Liver (tissue), 7 donors: ENCODE measurements at regions not wholly inside any gene's neighbourhood (a gene's known extent, or its start where the extent isn't known, plus 50 kb on each side); places are given as distances from the start of the nearest gene placed in this dataset.
A peak's percentile ranks its signal among the peaks of the same experiment; 100 is the strongest.

Source experiments
- DNase-seq: peaks from one replicate; pipeline ENCODE4 v3.0.0-alpha.2; 2017; ENCODE audit warnings: low spot score
- H3K27ac ChIP-seq, 2 donors: one replicate each; pipeline ENCODE4 v1.7.0; 2013; ENCODE audit warnings: inconsistent platforms in 2 of 2, low read length in 2 of 2, control low read depth in 1 of 2, low read depth in 1 of 2, mild to moderate bottlenecking in 1 of 2
- H3K27me3 ChIP-seq, 4 donors: one replicate each; pipeline versions ENCODE4 v1.6.1 to v1.7.0; 2013; ENCODE audit warnings: low read length in 3 of 4, inconsistent platforms in 1 of 4, mild to moderate bottlenecking in 1 of 4, moderate library complexity in 1 of 4; ENCODE audit not compliant: control insufficient read depth in 4 of 4, insufficient read depth in 4 of 4
- H3K36me3 ChIP-seq, 4 donors: one replicate each; pipeline versions ENCODE4 v1.6.1 to v1.7.0; 2013; ENCODE audit warnings: low read length in 3 of 4, mild to moderate bottlenecking in 3 of 4, low read depth in 1 of 4, moderate library complexity in 1 of 4; ENCODE audit not compliant: control insufficient read depth in 4 of 4, insufficient read depth in 3 of 4
- H3K4me1 ChIP-seq, 4 donors: one replicate each; pipeline versions ENCODE4 v1.6.1 to v1.7.0; 2013; ENCODE audit warnings: low read length in 3 of 4, mild to moderate bottlenecking in 3 of 4, moderate library complexity in 1 of 4; ENCODE audit not compliant: control insufficient read depth in 4 of 4, insufficient read depth in 4 of 4
- H3K4me3 ChIP-seq, 3 donors: one replicate each; pipeline versions ENCODE4 v1.6.1 to v1.7.0; 2013; ENCODE audit warnings: low read length in 3 of 3, control low read depth in 1 of 3, low read depth in 1 of 3, mild to moderate bottlenecking in 1 of 3
- H3K9ac ChIP-seq, 2 donors: one replicate each; pipeline ENCODE4 v1.7.0; 2013; ENCODE audit warnings: low read length in 2 of 2, mild to moderate bottlenecking in 2 of 2, moderate library complexity in 2 of 2, control low read depth in 1 of 2, low read depth in 1 of 2
- H3K9me3 ChIP-seq, 4 donors: one replicate each; pipeline versions ENCODE4 v1.6.1 to v1.7.0; 2013; ENCODE audit warnings: low read length in 3 of 4; ENCODE audit not compliant: control insufficient read depth in 4 of 4
- EGR1 ChIP-seq, 2 donors: IDR thresholded peaks; 2 replicates each; pipeline ENCODE4 v1.6.1; 2016 to 2018; ENCODE audit warnings: antibody characterized with exemption in 2 of 2, low read depth in 2 of 2
- FOXA1 ChIP-seq: IDR thresholded peaks from 2 replicates; pipeline ENCODE4 v1.6.1; 2016; ENCODE audit warnings: antibody characterized with exemption
- FOXA2 ChIP-seq: IDR thresholded peaks from 2 replicates; pipeline ENCODE4 v1.6.1; 2016; ENCODE audit warnings: antibody characterized with exemption
- GABPA ChIP-seq, 2 donors: IDR thresholded peaks in 1 of 2; conservative IDR thresholded peaks in 1 of 2; 2 replicates each; pipeline ENCODE4 v1.6.1; 2016; ENCODE audit warnings: antibody characterized with exemption in 2 of 2, mild to moderate bottlenecking in 1 of 2, moderate library complexity in 1 of 2
- HNF4A ChIP-seq, 2 donors: conservative IDR thresholded peaks; 2 replicates each; pipeline ENCODE4 v1.6.1; 2016; ENCODE audit warnings: antibody characterized with exemption in 2 of 2, mild to moderate bottlenecking in 2 of 2
- HNF4G ChIP-seq: IDR thresholded peaks from 2 replicates; pipeline ENCODE4 v1.6.1; 2016; ENCODE audit warnings: antibody characterized with exemption
- JUND ChIP-seq, 2 donors: IDR thresholded peaks; 2 replicates each; pipeline ENCODE4 v1.6.1; 2016; ENCODE audit warnings: antibody characterized with exemption in 2 of 2
- NR2F2 ChIP-seq: IDR thresholded peaks from 2 replicates; pipeline ENCODE4 v1.6.1; 2016; ENCODE audit warnings: antibody characterized with exemption
- RAD21 ChIP-seq, 2 donors: IDR thresholded peaks; 2 replicates each; pipeline ENCODE4 v1.6.1; 2016; ENCODE audit warnings: antibody characterized with exemption in 2 of 2, mild to moderate bottlenecking in 2 of 2
- RXRA ChIP-seq, 2 donors: IDR thresholded peaks; 2 replicates each; pipeline ENCODE4 v1.6.1; 2017 to 2018; ENCODE audit warnings: antibody characterized with exemption in 2 of 2, mild to moderate bottlenecking in 1 of 2
- SP1 ChIP-seq: IDR thresholded peaks from 2 replicates; pipeline ENCODE4 v1.6.1; 2018; ENCODE audit warnings: antibody characterized with exemption, mild to moderate bottlenecking
- TAF1 ChIP-seq: conservative IDR thresholded peaks from 2 replicates; pipeline ENCODE4 v1.6.1; 2016; ENCODE audit warnings: antibody characterized with exemption, mild to moderate bottlenecking
- YY1 ChIP-seq: IDR thresholded peaks from 2 replicates; pipeline ENCODE4 v1.6.1; 2016; ENCODE audit warnings: antibody characterized with exemption, mild to moderate bottlenecking
- WGBS: extraction: QIAGEN DNeasy Blood & Tissue Kit; methylation state at CpG from one replicate; pipeline ENCODE4 v1.1.7; 2013; 5-methylcytosine and 5-hydroxymethylcytosine counted together
- TF ChIP-seq, protein P1 (sequence below): IDR thresholded peaks from 2 replicates; pipeline ENCODE4 v1.6.1; 2016; ENCODE audit warnings: antibody characterized with exemption
- TF ChIP-seq, protein P2 (sequence below): IDR thresholded peaks from 2 replicates; pipeline ENCODE4 v1.6.1; 2016; ENCODE audit warnings: antibody characterized with exemption
- TF ChIP-seq, protein P3 (sequence below): IDR thresholded peaks from 2 replicates; pipeline ENCODE4 v1.6.1; 2016; ENCODE audit warnings: antibody characterized with exemption
- TF ChIP-seq, protein P4 (sequence below): IDR thresholded peaks from 2 replicates; pipeline ENCODE4 v1.6.1; 2016; ENCODE audit warnings: antibody characterized with exemption, mild to moderate bottlenecking
- donor health status: healthy.
- donor health status: healthy.
- donor health status: healthy.
- donor health status: healthy.

DNA sequence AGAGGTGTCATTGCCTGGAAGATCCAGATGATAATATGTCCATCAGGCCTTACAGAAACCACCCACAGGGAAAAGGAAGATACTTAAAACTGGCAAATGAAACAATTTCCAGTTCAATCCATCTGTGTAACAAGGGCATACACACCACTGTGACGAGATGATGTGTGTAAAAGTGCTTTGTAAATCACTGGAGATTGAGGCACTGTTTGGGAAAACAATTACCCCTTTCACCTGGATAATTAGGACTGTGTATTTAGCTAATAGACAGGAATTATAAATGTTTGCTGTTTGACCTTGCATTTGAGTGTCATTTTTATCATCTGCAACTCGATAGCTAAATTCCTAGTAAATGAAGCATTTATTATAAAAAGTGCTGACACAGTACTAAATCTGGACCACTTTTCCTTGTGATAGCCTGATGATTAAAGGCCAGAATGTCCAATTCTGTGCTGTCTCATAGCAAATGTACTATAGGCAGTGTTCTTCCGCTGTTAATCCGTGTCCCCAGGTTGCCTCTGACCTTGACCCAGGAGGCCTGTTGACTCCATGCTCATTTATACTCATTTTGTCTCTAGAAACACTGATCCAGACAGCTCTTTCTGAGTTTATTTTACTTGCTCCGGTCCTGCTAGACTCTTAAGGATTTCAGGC is 105.8 kb downstream of the LACC1 start:
- WGBS, result 64% methylated on average over 5 of the region's 5 CpGs
- Histone ChIP-seq H3K9me3 (no peaks in the 10 kb centered on the region), H3K27me3 (no peaks in the 10 kb centered on the region), H3K4me1 (peaks cover 0 to 8% (median 5%) of the 10 kb centered on the region in 4 donors), H3K4me3 (no peak overlapping the region), H3K36me3 (no peaks in the 10 kb centered on the region), H3K27ac (no peak overlapping the region), H3K9ac (no peak overlapping the region)
- DNase-seq, result no peak
- TF ChIP-seq JUND (IDR thresholded peaks at IDR 0.05), result no peak
- peak in 1 of 2 donors; percentile 14 for TF ChIP-seq RXRA (IDR thresholded peaks at IDR 0.05)
- TF ChIP-seq EGR1 (IDR thresholded peaks at IDR 0.05; ENCODE audit: low read depth in 2 of 2), result no peak
- no peak for TF ChIP-seq HNF4A (conservative IDR thresholded peaks at IDR 0.05)
- TF ChIP-seq NR2F2, result peak; percentile 87
- TF ChIP-seq, protein P1, sequence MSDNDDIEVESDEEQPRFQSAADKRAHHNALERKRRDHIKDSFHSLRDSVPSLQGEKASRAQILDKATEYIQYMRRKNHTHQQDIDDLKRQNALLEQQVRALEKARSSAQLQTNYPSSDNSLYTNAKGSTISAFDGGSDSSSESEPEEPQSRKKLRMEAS, result no peak
- no peak for TF ChIP-seq GABPA (IDR thresholded peaks at IDR 0.05 in 1 of 2, conservative IDR thresholded peaks at IDR 0.05 in 1 of 2)
- TF ChIP-seq, protein P2, sequence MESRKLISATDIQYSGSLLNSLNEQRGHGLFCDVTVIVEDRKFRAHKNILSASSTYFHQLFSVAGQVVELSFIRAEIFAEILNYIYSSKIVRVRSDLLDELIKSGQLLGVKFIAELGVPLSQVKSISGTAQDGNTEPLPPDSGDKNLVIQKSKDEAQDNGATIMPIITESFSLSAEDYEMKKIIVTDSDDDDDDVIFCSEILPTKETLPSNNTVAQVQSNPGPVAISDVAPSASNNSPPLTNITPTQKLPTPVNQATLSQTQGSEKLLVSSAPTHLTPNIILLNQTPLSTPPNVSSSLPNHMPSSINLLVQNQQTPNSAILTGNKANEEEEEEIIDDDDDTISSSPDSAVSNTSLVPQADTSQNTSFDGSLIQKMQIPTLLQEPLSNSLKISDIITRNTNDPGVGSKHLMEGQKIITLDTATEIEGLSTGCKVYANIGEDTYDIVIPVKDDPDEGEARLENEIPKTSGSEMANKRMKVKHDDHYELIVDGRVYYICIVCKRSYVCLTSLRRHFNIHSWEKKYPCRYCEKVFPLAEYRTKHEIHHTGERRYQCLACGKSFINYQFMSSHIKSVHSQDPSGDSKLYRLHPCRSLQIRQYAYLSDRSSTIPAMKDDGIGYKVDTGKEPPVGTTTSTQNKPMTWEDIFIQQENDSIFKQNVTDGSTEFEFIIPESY, result no peak
- TF ChIP-seq FOXA1, result no peak
- TF ChIP-seq, protein P3, sequence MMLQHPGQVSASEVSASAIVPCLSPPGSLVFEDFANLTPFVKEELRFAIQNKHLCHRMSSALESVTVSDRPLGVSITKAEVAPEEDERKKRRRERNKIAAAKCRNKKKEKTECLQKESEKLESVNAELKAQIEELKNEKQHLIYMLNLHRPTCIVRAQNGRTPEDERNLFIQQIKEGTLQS, result no peak
- no peak for TF ChIP-seq SP1
- TF ChIP-seq, protein P4, sequence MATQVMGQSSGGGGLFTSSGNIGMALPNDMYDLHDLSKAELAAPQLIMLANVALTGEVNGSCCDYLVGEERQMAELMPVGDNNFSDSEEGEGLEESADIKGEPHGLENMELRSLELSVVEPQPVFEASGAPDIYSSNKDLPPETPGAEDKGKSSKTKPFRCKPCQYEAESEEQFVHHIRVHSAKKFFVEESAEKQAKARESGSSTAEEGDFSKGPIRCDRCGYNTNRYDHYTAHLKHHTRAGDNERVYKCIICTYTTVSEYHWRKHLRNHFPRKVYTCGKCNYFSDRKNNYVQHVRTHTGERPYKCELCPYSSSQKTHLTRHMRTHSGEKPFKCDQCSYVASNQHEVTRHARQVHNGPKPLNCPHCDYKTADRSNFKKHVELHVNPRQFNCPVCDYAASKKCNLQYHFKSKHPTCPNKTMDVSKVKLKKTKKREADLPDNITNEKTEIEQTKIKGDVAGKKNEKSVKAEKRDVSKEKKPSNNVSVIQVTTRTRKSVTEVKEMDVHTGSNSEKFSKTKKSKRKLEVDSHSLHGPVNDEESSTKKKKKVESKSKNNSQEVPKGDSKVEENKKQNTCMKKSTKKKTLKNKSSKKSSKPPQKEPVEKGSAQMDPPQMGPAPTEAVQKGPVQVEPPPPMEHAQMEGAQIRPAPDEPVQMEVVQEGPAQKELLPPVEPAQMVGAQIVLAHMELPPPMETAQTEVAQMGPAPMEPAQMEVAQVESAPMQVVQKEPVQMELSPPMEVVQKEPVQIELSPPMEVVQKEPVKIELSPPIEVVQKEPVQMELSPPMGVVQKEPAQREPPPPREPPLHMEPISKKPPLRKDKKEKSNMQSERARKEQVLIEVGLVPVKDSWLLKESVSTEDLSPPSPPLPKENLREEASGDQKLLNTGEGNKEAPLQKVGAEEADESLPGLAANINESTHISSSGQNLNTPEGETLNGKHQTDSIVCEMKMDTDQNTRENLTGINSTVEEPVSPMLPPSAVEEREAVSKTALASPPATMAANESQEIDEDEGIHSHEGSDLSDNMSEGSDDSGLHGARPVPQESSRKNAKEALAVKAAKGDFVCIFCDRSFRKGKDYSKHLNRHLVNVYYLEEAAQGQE, result no peak
- no peak for TF ChIP-seq RAD21 (IDR thresholded peaks at IDR 0.05)
- no peak for TF ChIP-seq FOXA2

DNA sequence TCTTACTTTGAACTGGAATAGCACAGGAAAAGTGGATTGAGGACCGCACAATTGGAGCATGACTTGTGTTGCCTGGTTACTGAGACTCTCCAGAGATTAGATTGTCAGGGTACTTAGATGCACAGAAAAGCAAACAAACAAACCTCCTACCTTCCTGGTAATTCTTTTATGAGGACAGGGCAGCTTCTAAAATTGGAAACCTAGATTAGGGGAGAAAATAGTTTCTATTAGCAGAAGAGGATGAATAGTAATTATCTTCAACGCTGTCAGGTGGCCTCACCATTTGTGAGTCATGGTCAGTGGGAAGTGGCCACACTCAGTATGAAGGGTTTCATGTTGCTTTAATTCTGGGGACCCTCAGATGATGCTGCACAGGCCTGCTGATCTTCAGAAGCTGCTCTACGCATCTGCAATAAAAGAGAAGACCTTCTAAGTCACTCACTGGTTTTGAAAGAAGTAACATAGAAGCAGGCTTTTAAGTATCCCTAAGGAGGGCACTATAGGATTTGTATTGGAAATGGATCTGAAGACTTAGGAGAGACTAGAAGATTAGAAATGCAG is 106.8 kb downstream of the LACC1 start:
- Histone ChIP-seq H3K36me3 (no peaks in the 10 kb centered on the region), H3K9ac (no peak overlapping the region), H3K9me3 (no peaks in the 10 kb centered on the region), H3K4me1 (peaks cover 0 to 14% (median 7%) of the 10 kb centered on the region in 4 donors), H3K27ac (no peak overlapping the region), H3K27me3 (no peaks in the 10 kb centered on the region), H3K4me3 (no peak overlapping the region)
- 78% methylated on average over 3 of the region's 3 CpGs for WGBS
- no peak for TF ChIP-seq SP1
- no peak for TF ChIP-seq JUND (IDR thresholded peaks at IDR 0.05)
- TF ChIP-seq, protein P4, result no peak
- TF ChIP-seq FOXA1, result no peak
- TF ChIP-seq RXRA (IDR thresholded peaks at IDR 0.05), result no peak
- no peak for TF ChIP-seq RAD21 (IDR thresholded peaks at IDR 0.05)
- no peak for TF ChIP-seq GABPA (IDR thresholded peaks at IDR 0.05 in 1 of 2, conservative IDR thresholded peaks at IDR 0.05 in 1 of 2)
- TF ChIP-seq, protein P2, result no peak
- no peak for TF ChIP-seq TAF1
- no peak for TF ChIP-seq HNF4G
- TF ChIP-seq NR2F2, result no peak
- no peak for TF ChIP-seq YY1
- TF ChIP-seq HNF4A (conservative IDR thresholded peaks at IDR 0.05), result no peak
- TF ChIP-seq, protein P3, result no peak
- no peak for DNase-seq
